Body of pancreas (tissue), 4 donors: ENCODE measurements at regions not wholly inside any gene's neighbourhood (a gene's known extent, or its start where the extent isn't known, plus 50 kb on each side); places are given as distances from the start of the nearest gene placed in this dataset.
"Not testable (repeated sequence)": the region's sequence is repeated elsewhere in the genome, so short reads cannot be mapped to it uniquely, and the experiment has no call there.

ENCODE experiments used
- ATAC-seq: fragments of 150-250 bp; one replicate; pipeline ENCODE4 v1.9.1; 2016
- DNase-seq, 4 donors: peaks; one replicate each; pipeline ENCODE4 v3.0.0-alpha.2; 2019
- H3K27ac ChIP-seq, 4 donors: fragments of 200-600 bp; sonication (generic); 1 replicate in 3 of 4; 2 replicates in 1 of 4; pipeline versions ENCODE4 v1.5.1 to v1.6.1; 2016 to 2019; ENCODE audit warnings: mild to moderate bottlenecking in 1 of 4, mixed read lengths in 1 of 4, moderate library complexity in 1 of 4
- H3K27me3 ChIP-seq, 2 donors: fragments of 200-600 bp; sonication (generic); one replicate each; pipeline ENCODE4 v1.6.0; 2016; ENCODE audit warnings: mild to moderate bottlenecking in 1 of 2
- H3K36me3 ChIP-seq, 2 donors: fragments of 200-600 bp; sonication (generic); replicated peaks in 1 of 2; 2 replicates each; pipeline ENCODE4 v1.5.1; 2016; ENCODE audit warnings: low read depth in 2 of 2; ENCODE audit not compliant: insufficient read depth in 1 of 2
- H3K4me1 ChIP-seq: fragments of 200-600 bp; sonication (generic); one replicate; pipeline ENCODE4 v1.6.0; 2016
- H3K4me3 ChIP-seq, 2 donors: fragments of 200-600 bp; sonication (generic); 1 replicate in 1 of 2; 2 replicates in 1 of 2; pipeline ENCODE4 v1.5.1; 2016 to 2019
- H3K9me3 ChIP-seq, 3 donors: fragments of 200-600 bp; sonication (generic); 1 replicate in 2 of 3; 2 replicates in 1 of 3; pipeline ENCODE4 v1.5.1; 2016
- POLR2A ChIP-seq, 3 donors: fragments of 450-650 bp; IDR thresholded peaks; one replicate each; pipeline ENCODE4 v1.6.1; 2016; ENCODE audit warnings: antibody characterized with exemption in 3 of 3, mild to moderate bottlenecking in 2 of 3
- WGBS, 2 donors: methylation state at CpG; one replicate each; pipeline ENCODE4 v1.1.5; 2017; 5-methylcytosine and 5-hydroxymethylcytosine counted together
- intact Hi-C: fragments of 100-400 bp; cut with DNase I; formaldehyde crosslinking; loops from one replicate; pipeline ENCODE4 v1.15.1; 2023
- TF ChIP-seq, protein P1 (sequence below), 7 experiments: fragments of 450-650 bp in 4 of 7; fragments of 200-600 bp in 3 of 7; sonication (generic) in 3 of 7; IDR thresholded peaks; one replicate each; pipeline ENCODE4 v1.5.1; 2016 to 2019; ENCODE audit warnings: antibody characterized with exemption in 7 of 7

DNA sequence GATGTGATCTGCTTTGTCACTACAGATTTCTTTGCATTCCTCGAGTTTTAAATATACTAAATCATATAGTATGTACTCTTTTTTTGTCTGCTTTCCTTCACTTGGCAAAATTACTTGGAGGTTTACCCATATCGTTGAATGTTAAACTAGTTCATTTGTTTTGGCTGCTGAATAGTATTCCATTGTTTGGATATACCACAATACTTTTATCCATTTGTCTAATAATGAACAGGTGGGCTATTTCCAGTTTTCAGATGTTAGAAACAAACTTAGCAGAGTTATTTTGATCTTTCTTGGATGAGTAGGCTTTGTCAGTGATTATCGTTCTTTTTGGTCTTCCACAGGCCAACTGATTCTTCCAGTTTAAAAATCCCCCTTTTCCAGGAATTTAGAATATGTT lies 154.0 kb upstream of the TGFBR2 start:
- TF ChIP-seq, protein P1, sequence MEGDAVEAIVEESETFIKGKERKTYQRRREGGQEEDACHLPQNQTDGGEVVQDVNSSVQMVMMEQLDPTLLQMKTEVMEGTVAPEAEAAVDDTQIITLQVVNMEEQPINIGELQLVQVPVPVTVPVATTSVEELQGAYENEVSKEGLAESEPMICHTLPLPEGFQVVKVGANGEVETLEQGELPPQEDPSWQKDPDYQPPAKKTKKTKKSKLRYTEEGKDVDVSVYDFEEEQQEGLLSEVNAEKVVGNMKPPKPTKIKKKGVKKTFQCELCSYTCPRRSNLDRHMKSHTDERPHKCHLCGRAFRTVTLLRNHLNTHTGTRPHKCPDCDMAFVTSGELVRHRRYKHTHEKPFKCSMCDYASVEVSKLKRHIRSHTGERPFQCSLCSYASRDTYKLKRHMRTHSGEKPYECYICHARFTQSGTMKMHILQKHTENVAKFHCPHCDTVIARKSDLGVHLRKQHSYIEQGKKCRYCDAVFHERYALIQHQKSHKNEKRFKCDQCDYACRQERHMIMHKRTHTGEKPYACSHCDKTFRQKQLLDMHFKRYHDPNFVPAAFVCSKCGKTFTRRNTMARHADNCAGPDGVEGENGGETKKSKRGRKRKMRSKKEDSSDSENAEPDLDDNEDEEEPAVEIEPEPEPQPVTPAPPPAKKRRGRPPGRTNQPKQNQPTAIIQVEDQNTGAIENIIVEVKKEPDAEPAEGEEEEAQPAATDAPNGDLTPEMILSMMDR (IDR thresholded peaks at IDR 0.05), result no peak
- no peak for TF ChIP-seq POLR2A (IDR thresholded peaks at IDR 0.05)
- H3K27me3 ChIP-seq, result no peaks in the 10 kb centered on the region
- no peak overlapping the region for H3K27ac ChIP-seq
- no peaks in the 10 kb centered on the region for H3K4me1 ChIP-seq
- WGBS, 2 donors, result 78 to 87% methylated on average over 3 of the region's 3 CpGs
- intact Hi-C loops, result no loop called here
- ATAC-seq (no peak), DNase-seq (no peak)
- H3K36me3 ChIP-seq, result no peaks in the 10 kb centered on the region
- H3K9me3 ChIP-seq, result no peaks in the 10 kb centered on the region
- H3K4me3 ChIP-seq, result no peak overlapping the region

DNA sequence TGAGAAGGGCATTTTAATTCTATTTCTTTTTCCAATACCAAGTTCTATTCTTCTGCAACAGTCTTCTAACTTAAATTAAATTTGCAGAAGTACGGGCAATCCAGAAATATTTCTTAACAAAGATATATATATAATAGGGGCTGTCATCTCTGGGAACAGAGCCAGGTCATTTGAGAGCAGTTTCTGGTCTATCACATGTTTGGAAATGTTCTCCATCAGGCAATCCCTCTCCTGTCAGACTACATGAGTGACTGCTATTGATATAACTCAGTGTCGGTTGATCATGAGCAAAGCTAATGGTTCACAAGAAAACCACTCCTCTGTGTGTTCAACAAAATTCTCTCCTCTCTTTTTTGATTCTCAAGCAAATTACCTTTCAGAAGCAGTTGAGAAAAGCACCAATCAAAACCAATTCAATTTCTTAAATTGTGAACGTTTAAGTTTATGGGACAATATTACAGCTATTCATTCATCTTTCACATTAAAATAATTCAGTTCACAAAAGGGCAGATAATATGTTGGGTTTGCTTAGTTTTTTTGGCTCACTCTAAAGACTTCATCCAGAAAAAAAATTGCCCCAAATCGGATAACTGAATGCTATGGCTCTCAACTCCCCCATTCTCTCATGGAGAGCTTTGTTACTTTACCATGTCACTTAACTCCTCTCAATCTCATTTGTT lies 152.9 kb upstream of the TGFBR2 start:
- TF ChIP-seq, protein P1 (IDR thresholded peaks at IDR 0.05), result no peak
- TF ChIP-seq POLR2A (IDR thresholded peaks at IDR 0.05), result no peak
- Histone ChIP-seq H3K9me3 (no peaks in the 10 kb centered on the region), H3K36me3 (no peaks in the 10 kb centered on the region), H3K27ac (no peak overlapping the region), H3K27me3 (no peaks in the 10 kb centered on the region), H3K4me1 (no peaks in the 10 kb centered on the region), H3K4me3 (no peak overlapping the region)
- no peak for ATAC-seq
- DNase-seq, result peak in 1 of 4 donors; percentile 58
- intact Hi-C loops, result no loop called here
- 51 to 59% methylated on average over 4 of the region's 4 CpGs for WGBS, 2 donors

DNA sequence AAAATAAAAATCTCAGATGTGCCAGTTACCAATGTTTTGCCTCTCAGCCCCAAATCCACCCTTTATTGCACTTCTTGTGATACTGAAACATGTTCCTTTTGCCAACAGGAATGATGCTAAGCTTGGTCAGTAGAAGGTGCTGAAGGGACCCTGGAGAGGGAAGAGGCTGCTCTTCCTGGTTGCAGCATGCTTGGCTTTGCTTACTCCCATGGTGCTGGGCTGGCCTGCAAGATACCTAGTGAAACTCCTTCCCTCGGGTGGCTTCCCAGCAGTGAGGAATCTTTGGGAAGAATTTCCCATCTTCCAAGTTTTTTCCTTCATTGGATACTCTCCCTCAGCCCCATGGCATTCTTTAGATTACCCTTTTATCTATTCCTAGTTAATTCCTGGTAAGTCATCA lies 151.8 kb upstream of the TGFBR2 start:
- no peaks in the 10 kb centered on the region for H3K36me3 ChIP-seq
- 60 to 64% methylated on average over 1 of the region's 1 CpG for WGBS, 2 donors
- ATAC-seq, result no peak
- H3K27me3 ChIP-seq, result no peaks in the 10 kb centered on the region
- intact Hi-C loops, result no loop called here
- H3K4me3 ChIP-seq, result no peak overlapping the region
- no peak overlapping the region for H3K27ac ChIP-seq
- H3K9me3 ChIP-seq, result no peaks in the 10 kb centered on the region
- no peaks in the 10 kb centered on the region for H3K4me1 ChIP-seq
- DNase-seq, result no peak
- TF ChIP-seq, protein P1 (IDR thresholded peaks at IDR 0.05), result no peak
- no peak for TF ChIP-seq POLR2A (IDR thresholded peaks at IDR 0.05)

DNA sequence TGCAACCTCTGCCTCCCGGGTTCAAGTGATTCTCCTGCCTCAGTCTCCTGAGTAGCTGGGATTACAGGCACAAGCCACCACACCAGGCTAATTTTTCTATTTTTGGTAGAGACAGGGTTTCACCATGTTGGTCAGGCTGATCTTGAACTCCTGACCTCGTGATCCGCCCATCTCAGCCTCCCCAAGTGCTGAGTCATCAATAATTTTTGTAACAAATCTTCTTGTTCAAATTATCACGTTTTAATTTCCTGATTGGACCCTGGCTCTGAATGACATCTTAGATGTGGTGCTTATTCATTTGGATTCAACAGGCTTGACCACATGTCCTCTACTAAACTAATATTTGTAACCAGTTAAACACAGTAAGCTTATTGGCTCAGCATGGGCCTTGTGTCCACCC lies 151.3 kb upstream of the TGFBR2 start:
- H3K9me3 ChIP-seq, intact Hi-C loops, H3K4me1 ChIP-seq, H3K27me3 ChIP-seq, H3K4me3 ChIP-seq, H3K36me3 ChIP-seq, ATAC-seq, DNase-seq: not testable (repeated sequence)
- peak overlapping the region in 1 of 4 donors; percentile 9 for H3K27ac ChIP-seq
- WGBS, 2 donors, result 68 to 78% methylated on average over 4 of the region's 4 CpGs

DNA sequence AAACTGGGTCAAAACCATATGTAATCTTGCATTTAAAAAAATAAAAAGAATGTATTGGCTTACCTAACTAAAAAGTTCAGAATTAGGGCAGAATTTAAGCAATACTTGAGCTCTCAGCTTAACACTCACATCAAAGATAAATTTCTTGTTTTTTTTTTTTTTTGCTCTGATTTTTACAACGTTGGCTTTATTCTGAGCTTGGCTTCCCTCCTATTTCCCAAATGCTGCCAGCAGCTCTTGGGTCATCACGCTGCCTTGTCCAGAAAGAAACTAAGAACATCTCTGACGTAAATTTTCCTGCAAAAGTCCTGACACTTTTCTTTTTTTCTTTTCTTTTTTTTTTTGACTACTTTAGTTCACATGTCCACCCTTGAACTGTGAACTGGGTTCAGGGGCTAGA lies 150.6 kb upstream of the TGFBR2 start:
- intact Hi-C loops, result no loop called here
- Histone ChIP-seq H3K27ac (no peak overlapping the region), H3K27me3 (no peaks in the 10 kb centered on the region), H3K9me3 (no peaks in the 10 kb centered on the region), H3K4me3 (no peak overlapping the region), H3K36me3 (no peaks in the 10 kb centered on the region), H3K4me1 (no peaks in the 10 kb centered on the region)
- DNase-seq (peak in 3 of 4 donors; percentile 23 to 35 (median 33)), ATAC-seq (no peak)
- TF ChIP-seq, protein P1 (IDR thresholded peaks at IDR 0.05), result no peak
- TF ChIP-seq POLR2A (IDR thresholded peaks at IDR 0.05), result no peak
- WGBS, 2 donors, result 49 to 52% methylated on average over 3 of the region's 3 CpGs
